GM21825 (cell line): ENCODE measurements at regions not wholly inside any gene's neighbourhood (a gene's known extent, or its start where the extent isn't known, plus 50 kb on each side); places are given as distances from the start of the nearest gene placed in this dataset.
"Not testable (repeated sequence)": the region's sequence is repeated elsewhere in the genome, so short reads cannot be mapped to it uniquely, and the experiment has no call there.

Source experiments
- ATAC-seq: cut with Tn5 transposase; IDR thresholded peaks from one replicate; pipeline ENCODE4 v1.9.1; 2021; ENCODE audit warnings: mild to moderate bottlenecking, moderate library complexity; ENCODE audit not compliant: unreplicated experiment

- no peak for ATAC-seq
Observed at GRCh38 chr7:124643311-124643811, 122.2 kb downstream of the GPR37 start.

- no peak for ATAC-seq
Observed at GRCh38 chr7:124635416-124635815, 130.2 kb downstream of the GPR37 start.

- no peak for ATAC-seq
Observed at GRCh38 chr7:124633740-124634139, 131.9 kb downstream of the GPR37 start.

- ATAC-seq: no peak
Observed at GRCh38 chr7:124630395-124630794, 135.2 kb downstream of the GPR37 start.

GRCh38 chr7:124618871-124619270 lies 146.7 kb downstream of the GPR37 start:
- no peak for ATAC-seq

- not testable (repeated sequence) for ATAC-seq
Observed at GRCh38 chr7:124618051-124618450, 147.5 kb downstream of the GPR37 start.

- no peak for ATAC-seq
Observed at GRCh38 chr7:124603066-124603465, 162.5 kb downstream of the GPR37 start.

- ATAC-seq: no peak
Observed at GRCh38 chr7:124597509-124597908, 168.1 kb downstream of the GPR37 start.

- no peak for ATAC-seq
Observed at GRCh38 chr7:124596881-124597280, 168.7 kb downstream of the GPR37 start.

- ATAC-seq: no peak
Observed at GRCh38 chr7:124590814-124591213, 174.8 kb downstream of the GPR37 start.

- no peak for ATAC-seq
Observed at GRCh38 chr7:124577256-124577655, 188.3 kb downstream of the GPR37 start.

- ATAC-seq: no peak
Observed at GRCh38 chr7:124575176-124575575, 190.4 kb downstream of the GPR37 start.

- no peak for ATAC-seq
Observed at GRCh38 chr7:124570558-124570957, 195.0 kb downstream of the GPR37 start.

GRCh38 chr7:124566583-124566982 lies 199.0 kb downstream of the GPR37 start:
- no peak for ATAC-seq

GRCh38 chr7:124557587-124557986 lies 208.0 kb downstream of the GPR37 start:
- ATAC-seq: no peak

GRCh38 chr7:124557101-124557500 lies 208.5 kb downstream of the GPR37 start:
- no peak for ATAC-seq

GRCh38 chr7:124553502-124553901 lies 212.1 kb downstream of the GPR37 start:
- no peak for ATAC-seq

- ATAC-seq: no peak
Observed at GRCh38 chr7:124552217-124552616, 213.4 kb downstream of the GPR37 start.

- ATAC-seq: no peak
Observed at GRCh38 chr7:124550036-124550435, 215.6 kb downstream of the GPR37 start.

GRCh38 chr7:124542476-124542875 lies 223.1 kb downstream of the GPR37 start:
- no peak for ATAC-seq

- no peak for ATAC-seq
Observed at GRCh38 chr7:124536156-124536762, 229.3 kb downstream of the GPR37 start.

GRCh38 chr7:124532166-124532565 lies 233.4 kb downstream of the GPR37 start:
- ATAC-seq: no peak

- ATAC-seq: no peak
Observed at GRCh38 chr7:124516911-124517310, 248.7 kb downstream of the GPR37 start.
